Activated CD4-positive, alpha-beta T cell treated with anti-CD3 and anti-CD28 coated beads, Interleukin-2, amount 50 U/mL, for 24 hours (primary cell): ENCODE measurements at regions not wholly inside any gene's neighbourhood (a gene's known extent, or its start where the extent isn't known, plus 50 kb on each side); places are given as distances from the start of the nearest gene placed in this dataset.
"Not testable (repeated sequence)": the region's sequence is repeated elsewhere in the genome, so short reads cannot be mapped to it uniquely, and the experiment has no call there.

Source experiments
- DNase-seq, 2 donors: peaks; one replicate each; pipeline ENCODE4 v3.0.0-alpha.2; 2020; ENCODE audit warnings: low read depth in 1 of 2, low spot score in 1 of 2

DNA sequence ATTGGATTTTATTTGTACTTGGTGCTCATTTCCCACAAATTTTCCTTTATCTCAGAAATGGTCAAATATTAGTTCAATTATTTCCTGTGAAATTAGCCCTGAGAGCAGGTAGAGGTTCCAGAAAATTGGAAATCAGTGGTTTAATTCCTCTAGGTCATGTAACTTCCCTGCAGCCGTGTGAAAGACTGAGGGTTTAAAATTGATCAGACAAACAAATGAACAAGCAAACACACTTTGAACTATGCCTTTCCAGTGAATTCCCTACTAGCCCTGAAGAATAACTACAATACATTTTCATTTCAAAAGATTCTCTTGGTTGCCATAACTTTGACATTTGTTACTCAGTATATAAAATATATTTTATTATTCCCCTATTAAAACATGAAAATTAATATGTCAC is 1116.7 kb downstream of the REEP3 start:
- DNase-seq = no peak

DNA sequence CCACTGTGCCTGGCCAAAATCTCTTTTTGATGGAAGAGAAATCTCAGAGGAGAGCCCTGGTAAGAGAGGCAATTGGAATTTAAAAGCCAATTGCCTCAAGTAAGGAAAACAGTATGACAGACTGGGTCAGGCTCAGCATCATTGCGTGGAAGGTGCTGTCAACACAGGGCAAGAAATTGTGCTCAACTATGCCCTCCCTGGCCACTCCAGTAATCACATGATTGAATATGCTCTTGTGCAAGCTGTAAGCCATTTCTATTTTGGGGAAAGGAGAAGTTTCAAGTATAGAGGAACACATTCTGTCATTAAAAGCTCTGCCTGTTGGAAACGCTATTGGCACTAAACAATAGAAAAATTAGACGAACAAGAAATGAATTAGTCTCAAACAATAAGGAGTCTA is 1127.7 kb downstream of the REEP3 start:
- DNase-seq = no peak

DNA sequence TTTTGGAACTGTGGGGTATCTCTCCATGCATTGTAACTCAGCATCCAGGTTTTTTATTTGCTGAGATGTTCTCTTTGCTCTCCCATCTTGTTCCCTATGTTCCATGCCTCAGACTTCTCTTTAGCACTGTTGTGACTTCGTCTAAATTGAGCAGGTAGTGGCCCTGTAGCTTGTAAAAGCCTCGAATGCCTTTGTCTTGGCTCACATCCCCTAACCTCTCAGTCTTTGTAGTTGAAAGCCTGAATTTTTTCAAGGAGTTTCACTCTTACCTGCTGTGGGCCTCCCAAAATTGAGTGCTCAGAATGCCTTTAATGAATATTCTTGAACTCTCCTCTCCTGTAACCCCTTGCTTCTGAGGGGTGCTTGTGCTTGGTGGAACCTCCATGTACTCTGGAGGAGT is 1137.3 kb downstream of the REEP3 start:
- no peak for DNase-seq

DNA sequence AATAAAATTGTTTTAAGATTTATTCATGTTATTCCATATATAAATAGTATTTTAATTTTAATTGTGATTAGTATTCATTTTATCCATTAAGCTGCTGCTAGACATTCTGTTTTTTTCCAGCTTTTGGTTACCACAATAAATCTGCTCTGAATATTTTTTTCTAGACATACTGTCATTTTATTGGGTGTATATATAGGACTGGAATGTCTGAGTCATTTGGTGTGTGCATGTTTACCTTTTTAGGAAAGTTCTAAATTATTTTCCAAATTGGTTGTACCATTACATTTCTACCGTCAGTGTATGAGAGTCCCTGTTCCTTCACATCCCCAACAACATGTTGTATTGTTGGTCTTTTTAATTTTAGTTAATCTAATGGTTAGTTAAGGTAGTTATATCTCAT is 1138.1 kb downstream of the REEP3 start:
- DNase-seq = no peak

DNA sequence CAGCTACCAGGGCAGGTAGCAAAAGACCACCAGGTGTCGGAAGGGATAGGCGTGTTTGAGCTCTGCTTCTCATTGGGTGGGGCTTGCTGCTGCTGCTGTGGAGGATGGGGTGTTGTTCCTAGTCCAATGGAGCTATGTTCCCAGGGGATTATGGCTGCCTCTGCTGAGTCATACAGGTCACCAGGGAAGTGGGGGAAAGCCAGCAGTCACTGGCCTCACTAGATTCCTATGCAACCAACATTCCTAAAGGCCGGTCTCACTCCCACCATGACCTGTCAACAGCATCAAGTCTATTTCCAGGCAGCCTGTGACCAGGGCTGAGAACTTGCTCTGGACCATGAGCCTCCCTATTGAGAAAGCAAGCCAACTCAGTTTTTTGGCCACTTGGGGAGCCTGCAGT is 1160.8 kb downstream of the REEP3 start:
- no peak for DNase-seq

DNA sequence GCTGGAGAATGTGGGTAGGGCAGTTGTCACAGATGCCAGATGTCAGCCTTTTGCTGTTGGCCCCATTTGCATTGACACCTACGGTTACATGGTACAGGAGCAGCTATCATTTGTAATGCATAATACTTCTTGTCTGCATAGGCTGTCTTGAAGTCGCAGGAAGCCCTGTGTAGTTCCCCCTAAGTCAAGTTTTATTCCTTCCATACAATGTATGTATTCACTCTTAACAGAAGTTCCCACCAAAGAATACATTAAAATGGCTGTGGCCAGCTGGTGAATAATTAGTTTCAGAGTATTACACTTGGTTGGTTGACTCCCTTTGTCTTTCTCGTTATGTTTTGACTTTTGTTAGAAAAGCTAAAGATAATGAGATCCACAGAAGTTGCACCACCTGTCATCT is 1169.0 kb downstream of the REEP3 start:
- no peak for DNase-seq

DNA sequence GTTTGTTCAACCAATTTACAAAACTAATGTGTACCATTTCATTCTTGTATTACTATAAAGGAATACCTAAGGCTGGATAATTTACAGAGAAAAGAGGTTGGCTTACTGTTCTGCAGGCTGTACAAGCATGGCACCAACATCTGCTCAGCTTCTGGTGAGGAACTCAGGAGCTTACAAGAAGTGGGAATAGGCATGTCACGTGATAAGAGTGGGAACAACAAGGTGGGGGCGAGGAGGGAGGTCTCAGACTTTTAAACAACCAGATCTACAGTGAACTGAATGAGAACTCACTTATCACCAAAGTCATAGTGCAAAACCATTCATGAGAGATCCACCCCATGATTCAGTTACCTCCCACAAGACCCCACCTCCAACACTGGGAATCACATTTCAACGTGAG is 1178.0 kb downstream of the REEP3 start:
- no peak for DNase-seq

DNA sequence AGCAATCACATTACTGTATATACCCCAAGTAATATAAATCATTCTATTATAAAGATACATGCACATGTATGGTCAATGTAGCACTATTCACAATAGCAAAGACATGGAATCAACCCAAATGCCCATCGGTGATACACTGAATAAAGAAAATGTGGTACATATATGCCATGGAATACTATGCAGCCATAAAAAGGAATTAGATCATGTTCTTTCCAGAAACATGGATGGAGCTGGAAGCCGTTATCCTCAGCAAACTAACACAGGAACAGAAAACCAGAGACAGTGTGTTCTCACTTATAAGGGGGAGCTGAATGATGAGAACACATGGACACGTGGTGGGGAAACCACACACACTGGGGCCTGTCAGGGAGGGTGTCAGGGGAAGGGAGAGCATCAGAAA is 1180.9 kb downstream of the REEP3 start:
- not testable (repeated sequence) for DNase-seq

DNA sequence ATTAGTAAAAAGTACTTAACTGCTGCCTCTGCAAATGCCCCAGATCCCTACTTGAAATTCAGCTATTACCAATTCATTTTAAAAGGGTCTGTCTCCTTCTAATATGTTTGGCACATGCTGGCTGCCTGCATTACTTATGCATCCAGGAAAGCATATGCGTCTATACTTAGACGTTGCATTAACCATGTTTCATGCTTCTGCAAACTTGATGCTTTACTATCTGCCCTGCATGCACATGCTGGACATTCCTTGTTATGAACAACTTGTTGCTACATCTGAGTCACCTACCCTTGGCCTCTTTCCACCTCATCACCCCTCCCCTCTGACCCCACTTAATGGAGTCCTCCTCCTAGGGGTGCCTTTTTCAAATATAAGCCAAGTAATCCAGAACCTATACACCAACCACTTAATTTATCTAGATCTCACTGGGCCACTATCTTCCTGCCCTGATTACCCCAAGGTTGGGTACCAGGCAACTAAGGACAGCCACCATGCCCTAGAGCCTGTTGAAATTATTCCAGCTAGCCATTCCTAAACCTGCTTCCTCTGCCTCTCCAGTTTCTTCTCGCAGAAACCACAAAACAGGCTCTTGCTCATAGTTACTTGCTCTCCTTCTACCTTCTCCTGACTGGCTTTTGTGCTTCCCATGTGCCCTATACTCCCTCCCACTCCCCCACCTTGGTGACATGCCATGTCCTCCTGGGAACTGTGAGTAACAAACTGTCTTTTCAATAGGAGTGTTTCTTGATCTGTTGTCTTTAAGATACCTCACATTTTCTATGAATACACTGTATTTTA is 1187.9 kb downstream of the REEP3 start:
- no peak for DNase-seq

DNA sequence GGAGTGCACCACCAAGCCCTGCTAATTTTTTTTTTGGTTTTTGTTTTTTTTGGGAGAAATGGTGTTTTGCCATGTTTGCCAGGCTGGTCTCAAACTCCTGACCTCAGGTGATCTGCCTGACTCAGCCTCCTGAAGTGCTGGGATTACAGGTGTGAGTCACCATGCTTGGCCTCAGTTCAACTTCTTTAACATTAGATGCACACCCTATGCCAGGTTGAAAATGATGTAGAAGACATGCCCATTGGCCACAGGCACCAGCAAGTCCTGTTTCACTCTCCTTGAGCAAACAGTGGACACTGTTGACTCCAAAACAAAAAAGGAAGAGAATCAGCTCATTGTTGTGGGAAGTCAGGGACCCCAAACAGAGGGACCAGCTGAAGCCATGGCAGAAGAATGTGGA is 1205.3 kb downstream of the REEP3 start:
- DNase-seq = no peak

DNA sequence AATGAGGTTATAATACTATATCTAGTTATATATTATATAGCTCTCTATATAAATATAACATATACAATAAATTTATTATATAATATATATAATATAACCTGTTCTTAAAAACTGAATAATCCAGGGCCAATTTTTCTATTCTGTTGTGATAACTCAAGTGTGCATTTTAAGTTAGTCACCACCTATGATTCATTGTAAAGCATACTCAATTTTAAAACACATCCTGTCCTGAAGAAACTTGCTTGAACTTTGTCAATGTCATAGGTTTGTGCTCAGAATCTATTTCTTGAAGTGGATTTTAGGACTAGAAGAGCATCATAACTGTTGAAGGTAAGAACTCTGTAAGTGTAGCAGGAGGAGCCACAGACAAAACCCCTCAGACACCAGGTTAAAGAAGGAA is 1209.8 kb downstream of the REEP3 start:
- DNase-seq = no peak

DNA sequence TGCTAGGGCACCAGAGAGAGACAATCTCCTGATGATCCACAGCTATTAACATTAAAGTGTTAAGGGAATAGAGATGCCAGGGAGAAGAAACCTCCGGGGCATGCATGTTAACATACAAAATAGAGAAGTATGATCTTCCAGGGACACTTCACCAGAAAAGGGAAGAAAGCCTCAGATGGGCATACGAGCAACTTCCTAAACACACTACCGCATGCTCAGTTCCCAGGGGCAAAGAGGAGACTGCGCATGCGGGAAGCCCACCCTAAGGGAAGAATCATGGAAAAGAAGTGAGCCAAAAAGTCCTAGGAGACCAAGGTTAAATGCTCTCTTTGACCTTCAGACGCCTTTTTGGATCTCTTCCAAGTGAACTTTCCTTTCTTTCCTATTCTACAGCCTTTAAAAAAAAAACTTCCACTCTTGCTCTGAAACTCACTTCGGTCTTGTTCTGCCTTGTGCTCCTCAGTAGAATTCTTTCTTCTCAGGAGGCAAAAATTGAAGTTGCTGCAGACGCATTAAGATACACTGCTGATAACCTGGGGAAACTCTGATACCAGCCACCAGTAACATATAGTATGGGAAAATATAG is 1211.3 kb downstream of the REEP3 start:
- no peak for DNase-seq

DNA sequence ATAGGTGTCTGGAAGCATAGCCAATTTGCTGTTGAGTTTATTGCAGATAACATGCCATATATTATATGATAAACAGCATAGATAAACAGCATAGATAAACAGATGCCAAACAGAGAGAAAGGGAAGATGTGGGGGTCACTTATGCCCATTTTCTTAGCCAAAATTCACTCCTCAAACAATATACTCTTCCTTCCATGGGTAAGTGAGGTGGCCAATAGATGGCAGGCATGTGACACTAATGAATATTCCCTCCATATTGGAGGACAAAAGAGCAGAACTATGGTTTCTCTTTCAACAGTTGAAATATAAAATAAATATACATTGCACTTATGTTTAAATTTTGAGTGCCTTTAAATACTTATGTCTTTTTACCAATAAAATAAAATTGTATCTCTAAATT is 1212.8 kb downstream of the REEP3 start:
- no peak for DNase-seq

DNA sequence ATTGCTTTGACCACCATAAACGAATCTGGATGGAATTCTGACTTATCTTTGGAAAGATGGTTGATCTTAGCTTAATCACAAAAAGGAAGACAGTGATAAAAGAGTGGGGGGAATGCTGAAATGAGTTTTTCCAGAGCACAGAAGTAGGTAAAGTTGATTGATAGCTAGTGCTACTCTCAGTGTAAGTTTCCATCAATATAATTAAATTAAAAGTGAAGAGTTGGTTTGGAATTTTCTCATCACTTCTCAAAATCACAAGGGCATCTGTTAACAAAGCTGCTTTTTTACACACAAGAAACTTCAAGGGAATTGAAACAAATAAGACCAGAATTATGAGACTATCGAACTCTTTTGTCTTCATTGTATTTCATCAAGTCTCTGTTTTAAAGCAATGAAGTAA is 1217.3 kb downstream of the REEP3 start:
- no peak for DNase-seq

DNA sequence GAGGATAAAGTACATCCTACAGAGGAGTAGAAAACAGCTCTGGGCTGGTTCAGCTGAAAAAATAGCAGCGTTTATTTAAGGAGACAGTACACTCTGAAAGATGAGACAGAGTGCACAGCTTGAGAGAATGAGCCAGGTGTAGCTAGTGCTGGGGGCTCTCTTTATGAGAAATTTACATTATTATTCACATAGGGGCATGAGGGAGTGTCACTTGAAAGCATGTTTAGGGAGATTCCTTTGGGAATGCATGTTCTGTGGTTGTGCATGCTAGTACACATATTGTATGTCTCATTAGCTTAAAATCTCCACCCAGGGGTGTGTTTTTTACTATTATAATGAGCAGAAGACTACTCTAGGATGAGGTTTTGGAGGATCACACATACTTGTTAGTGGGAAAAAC is 1224.4 kb downstream of the REEP3 start:
- no peak for DNase-seq

DNA sequence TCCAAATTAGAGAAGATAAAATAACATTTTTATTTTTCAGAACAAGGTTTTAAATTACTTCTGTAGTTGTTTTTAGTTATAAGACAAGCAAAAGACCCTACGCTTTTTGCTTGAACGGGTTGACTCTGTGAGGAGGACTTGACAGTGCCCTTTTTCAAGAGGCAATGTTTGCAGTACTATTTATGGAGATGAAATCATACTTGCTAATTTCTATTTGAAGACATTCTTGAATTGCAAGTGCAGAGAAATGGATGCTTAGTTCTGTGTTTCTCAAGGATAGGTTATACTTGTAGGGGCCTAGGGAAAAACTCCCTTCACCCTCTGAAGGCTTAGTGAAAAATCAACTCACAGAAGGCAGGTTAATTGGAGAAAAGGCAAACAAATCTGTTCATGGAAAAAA is 1229.5 kb downstream of the REEP3 start:
- DNase-seq = no peak

DNA sequence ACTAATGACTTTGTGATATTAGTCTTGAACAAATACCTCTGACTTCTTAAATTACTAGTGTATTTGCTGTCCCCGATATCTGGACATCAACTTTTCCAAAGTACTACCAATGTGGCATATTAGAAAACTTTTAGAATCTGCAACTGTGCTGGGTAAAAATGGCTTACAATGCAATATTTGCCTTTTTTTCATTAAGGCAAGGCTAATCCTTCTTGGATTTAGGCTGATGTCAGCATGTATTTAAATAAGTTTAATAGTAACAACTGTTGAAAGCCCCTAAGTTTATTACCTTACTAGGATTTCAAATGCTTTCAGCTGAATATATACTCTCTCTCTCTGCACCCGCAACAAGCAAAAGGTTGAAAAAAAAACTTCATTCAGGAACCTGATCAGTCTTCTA is 1232.3 kb downstream of the REEP3 start:
- no peak for DNase-seq

DNA sequence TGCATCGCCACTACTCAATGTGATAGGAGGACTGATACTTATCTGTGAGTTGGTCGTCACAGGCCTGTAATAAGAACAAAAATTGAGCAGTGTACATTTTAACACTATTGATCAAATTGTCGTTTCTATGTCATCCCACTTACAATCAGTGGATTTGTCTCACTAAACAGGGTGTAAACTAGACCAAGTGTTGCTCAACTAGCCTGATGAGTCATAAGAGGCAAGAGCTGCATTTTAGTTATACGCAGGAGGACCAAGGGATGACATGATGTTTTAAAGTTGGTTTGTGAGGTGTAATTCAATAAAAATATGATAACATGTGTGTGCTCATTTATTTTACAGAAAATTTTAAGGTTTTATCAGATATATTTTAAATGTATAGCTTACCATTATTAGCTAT is 1239.2 kb downstream of the REEP3 start:
- DNase-seq = no peak

DNA sequence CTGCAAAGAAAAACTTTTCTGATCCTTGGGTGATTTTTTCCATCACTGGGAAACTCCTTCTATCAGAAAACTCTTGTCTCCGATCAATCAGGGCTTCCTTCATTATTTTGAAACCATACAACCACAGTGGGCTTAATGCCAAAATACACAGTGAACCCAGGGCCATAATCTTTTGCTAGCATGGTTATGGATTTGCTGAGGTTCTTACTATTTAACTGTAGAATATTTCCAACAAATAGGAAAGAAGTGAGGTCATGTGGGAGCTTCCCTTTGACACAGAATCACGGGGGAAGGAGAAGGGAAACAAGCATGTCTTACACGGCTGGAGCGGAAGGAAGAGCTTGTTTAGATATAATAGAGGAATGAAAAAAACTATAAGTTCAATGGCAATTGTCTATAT is 1241.7 kb downstream of the REEP3 start:
- no peak for DNase-seq

DNA sequence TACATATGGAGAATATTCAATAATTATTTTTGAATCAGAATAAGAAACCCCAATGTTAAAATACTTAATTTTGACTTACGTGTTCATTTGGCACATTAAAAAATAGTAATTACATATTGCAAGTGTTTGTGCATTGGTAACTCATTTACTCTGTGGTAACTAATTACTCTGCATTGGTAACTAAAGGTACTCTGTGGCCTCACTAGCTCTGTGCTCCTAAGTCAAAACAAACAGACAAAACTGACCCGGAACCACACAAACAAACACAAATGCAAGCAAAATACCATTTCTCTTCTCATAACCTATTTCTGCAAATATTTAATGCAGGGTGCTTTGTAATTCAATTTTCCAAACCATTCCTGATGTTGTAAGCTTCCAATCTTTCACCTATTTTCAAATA is 1244.3 kb downstream of the REEP3 start:
- DNase-seq = no peak

DNA sequence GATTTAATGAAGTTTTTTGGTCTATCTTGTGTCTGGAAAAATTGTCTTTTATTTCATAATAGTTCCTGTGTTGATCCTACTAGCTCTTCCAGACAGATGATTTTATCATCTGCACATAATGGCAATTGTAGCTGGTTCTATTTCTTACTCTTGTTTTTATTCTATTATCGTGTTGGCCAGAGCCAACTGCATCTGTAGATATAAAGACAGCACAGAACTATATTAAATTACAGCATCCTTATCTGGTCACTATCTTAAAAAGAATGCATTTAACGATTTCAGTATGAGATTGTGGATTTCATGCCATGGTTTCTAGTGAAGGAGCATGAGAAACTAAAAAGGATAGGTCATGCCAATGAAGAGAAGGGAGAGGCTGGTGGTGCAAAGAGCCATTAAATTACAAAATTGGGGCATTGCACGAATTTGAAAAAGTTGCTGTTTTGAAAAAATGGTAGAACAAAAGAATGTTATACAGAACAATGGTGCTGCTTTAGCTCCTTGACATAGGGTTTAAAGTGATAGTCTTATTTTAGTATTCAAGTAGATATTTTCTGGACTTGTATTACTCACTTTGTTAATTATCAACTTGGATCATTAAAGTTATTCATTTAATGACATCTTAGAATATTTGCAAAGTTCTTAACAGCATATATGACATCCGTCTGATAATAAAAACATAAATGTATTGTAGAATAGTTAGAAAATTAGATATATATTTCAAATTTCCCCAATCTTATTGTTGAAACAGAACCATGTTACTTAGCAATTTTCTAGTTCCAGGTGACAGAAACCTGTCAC is 1250.3 kb downstream of the REEP3 start:
- DNase-seq = no peak

DNA sequence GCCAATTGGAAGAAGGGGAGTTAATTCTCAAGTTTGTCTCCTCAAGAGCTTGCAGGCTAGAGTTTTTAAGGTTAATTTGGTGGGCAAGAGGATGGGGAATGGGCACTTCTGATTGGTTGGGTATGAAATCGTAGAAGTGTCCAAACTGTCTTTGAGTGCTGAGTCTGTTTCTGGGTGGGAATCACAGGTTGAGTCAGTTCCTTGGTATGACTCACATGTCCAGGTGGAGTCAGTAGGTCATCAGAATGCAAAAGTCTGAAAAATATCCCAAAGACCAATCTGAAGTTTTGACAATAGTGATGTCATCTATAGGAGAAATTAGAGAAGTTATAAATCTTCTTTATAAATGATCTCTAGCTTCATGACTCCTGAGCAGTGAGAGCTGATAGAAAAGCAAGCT is 1252.2 kb downstream of the REEP3 start:
- no peak for DNase-seq
